Smooth muscle cell (in vitro differentiated cells): ENCODE measurements at regions not wholly inside any gene's neighbourhood (a gene's known extent, or its start where the extent isn't known, plus 50 kb on each side); places are given as distances from the start of the nearest gene placed in this dataset.

Experiments
- DNase-seq: peaks from one replicate; lab custom pipeline; 2025; ENCODE audit not compliant: unreplicated experiment; lab: John Stamatoyannopoulos, UW
- H2AFZ ChIP-seq: fragments of 200-600 bp; sonication (generic); 2 replicates; pipeline ENCODE4 v1.6.0; 2016; ENCODE audit warnings: antibody characterized with exemption, low read depth, mild to moderate bottlenecking
- H3F3A ChIP-seq: fragments of 200-600 bp; sonication (generic); 2 replicates; pipeline ENCODE4 v1.6.0; 2017; ENCODE audit warnings: antibody characterized with exemption, low read depth
- H3K27ac ChIP-seq: fragments of 200-600 bp; sonication (generic); 2 replicates; pipeline ENCODE4 v1.5.1; 2016; ENCODE audit warnings: low read depth, mild to moderate bottlenecking
- H3K27me3 ChIP-seq: fragments of 200-600 bp; sonication (generic); 2 replicates; pipeline ENCODE4 v1.6.1; 2016; ENCODE audit warnings: low read depth, mild to moderate bottlenecking
- H3K36me3 ChIP-seq: fragments of 200-600 bp; sonication (generic); 2 replicates; pipeline ENCODE4 v1.5.1; 2016; ENCODE audit warnings: low read depth
- H3K4me1 ChIP-seq: fragments of 200-600 bp; sonication (generic); 2 replicates; pipeline ENCODE4 v1.5.1; 2016; ENCODE audit warnings: low read depth
- H3K4me2 ChIP-seq: fragments of 200-600 bp; sonication (generic); 2 replicates; pipeline ENCODE4 v1.6.0; 2016; ENCODE audit warnings: mild to moderate bottlenecking
- H3K4me3 ChIP-seq: fragments of 200-600 bp; sonication (generic); 2 replicates; pipeline ENCODE4 v1.5.1; 2016; ENCODE audit warnings: mild to moderate bottlenecking
- H3K79me2 ChIP-seq: fragments of 200-600 bp; sonication (generic); 2 replicates; pipeline ENCODE4 v1.6.0; 2016; ENCODE audit warnings: low read depth, mild to moderate bottlenecking
- H3K9ac ChIP-seq: fragments of 200-600 bp; sonication (generic); 2 replicates; pipeline ENCODE4 v1.6.0; 2016; ENCODE audit warnings: low read depth
- H3K9me3 ChIP-seq: fragments of 200-600 bp; sonication (generic); replicated peaks from 2 replicates; pipeline ENCODE4 v1.5.1; 2016; ENCODE audit warnings: low read depth
- H4K20me1 ChIP-seq: fragments of 200-600 bp; sonication (generic); 2 replicates; pipeline ENCODE4 v1.6.0; 2016; ENCODE audit warnings: low read depth
- CTCF ChIP-seq: fragments of 200-600 bp; sonication (generic); IDR thresholded peaks from 2 replicates; pipeline ENCODE4 v1.5.1; 2017; ENCODE audit warnings: borderline replicate concordance, mild to moderate bottlenecking, antibody characterized with exemption; ENCODE audit not compliant: insufficient read depth, poor library complexity, severe bottlenecking
- WGBS: methylation state at CpG from one replicate; pipeline ENCODE4 v1.1.7; 2016; ENCODE audit warnings: low lambda C conversion rate; 5-methylcytosine and 5-hydroxymethylcytosine counted together

- H3K27me3 ChIP-seq: no peaks in the 10 kb centered on the region
- peak overlapping the region; percentile 68 for H2AFZ ChIP-seq
- H4K20me1 ChIP-seq: no peaks in the 10 kb centered on the region
- no peaks in the 10 kb centered on the region for H3F3A ChIP-seq
- H3K27ac ChIP-seq: no peak overlapping the region
- H3K4me3 ChIP-seq: no peak overlapping the region
- TF ChIP-seq CTCF: peak; percentile 75
- H3K4me1 ChIP-seq: no peaks in the 10 kb centered on the region
- no peak overlapping the region for H3K4me2 ChIP-seq
- DNase-seq: no peak
- no peaks in the 10 kb centered on the region for H3K79me2 ChIP-seq
- H3K9ac ChIP-seq: no peak overlapping the region
- H3K9me3 ChIP-seq: no peaks in the 10 kb centered on the region
- H3K36me3 ChIP-seq: no peaks in the 10 kb centered on the region
- 45% methylated on average over 2 of the region's 2 CpGs for WGBS
These were observed 176.7 kb upstream of the SEL1L start for GRCh38 chr14:81710232-81710845.

- Histone ChIP-seq H2AFZ (no peak overlapping the region), H3K79me2 (no peaks in the 10 kb centered on the region), H3K9me3 (no peaks in the 10 kb centered on the region), H3K4me3 (no peak overlapping the region), H3K27me3 (no peaks in the 10 kb centered on the region), H3K4me1 (no peaks in the 10 kb centered on the region), H3F3A (no peaks in the 10 kb centered on the region), H3K36me3 (no peaks in the 10 kb centered on the region), H3K4me2 (no peak overlapping the region), H4K20me1 (no peaks in the 10 kb centered on the region), H3K27ac (no peak overlapping the region), H3K9ac (no peak overlapping the region)
- TF ChIP-seq CTCF: no peak
- no peak for DNase-seq
- WGBS: 33% methylated on average over 1 of the region's 1 CpG
These were observed 182.1 kb upstream of the SEL1L start for GRCh38 chr14:81715731-81716130.

DNA sequence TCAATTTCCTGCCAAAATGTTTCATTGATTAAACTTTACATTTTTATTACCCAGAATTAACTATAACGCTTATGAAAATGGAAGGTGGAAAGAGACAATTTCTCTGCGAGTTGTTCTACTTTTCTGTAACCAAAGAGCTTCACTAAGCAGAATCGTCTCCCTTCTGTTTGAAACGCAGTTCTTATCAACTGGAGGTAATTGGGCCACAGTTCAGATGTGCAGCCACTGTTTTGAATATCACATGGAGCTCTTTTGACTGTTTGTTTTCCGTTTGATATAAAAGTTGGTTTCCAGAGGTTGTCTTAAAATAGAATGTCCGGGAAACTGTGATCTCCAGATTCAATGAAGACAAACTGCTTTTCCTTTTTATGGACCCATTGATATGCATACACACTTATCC is 183.3 kb upstream of the SEL1L start:
- WGBS: 90% methylated on average over 6 of the region's 6 CpGs
- H3K27me3 ChIP-seq: no peaks in the 10 kb centered on the region
- no peak overlapping the region for H3K27ac ChIP-seq
- H2AFZ ChIP-seq: no peak overlapping the region
- H3F3A ChIP-seq: no peaks in the 10 kb centered on the region
- no peaks in the 10 kb centered on the region for H3K79me2 ChIP-seq
- no peak for DNase-seq
- TF ChIP-seq CTCF: no peak
- H3K4me2 ChIP-seq: no peak overlapping the region
- H3K36me3 ChIP-seq: no peaks in the 10 kb centered on the region
- H4K20me1 ChIP-seq: no peaks in the 10 kb centered on the region
- no peaks in the 10 kb centered on the region for H3K4me1 ChIP-seq
- no peak overlapping the region for H3K4me3 ChIP-seq
- no peaks in the 10 kb centered on the region for H3K9me3 ChIP-seq
- no peak overlapping the region for H3K9ac ChIP-seq

DNA sequence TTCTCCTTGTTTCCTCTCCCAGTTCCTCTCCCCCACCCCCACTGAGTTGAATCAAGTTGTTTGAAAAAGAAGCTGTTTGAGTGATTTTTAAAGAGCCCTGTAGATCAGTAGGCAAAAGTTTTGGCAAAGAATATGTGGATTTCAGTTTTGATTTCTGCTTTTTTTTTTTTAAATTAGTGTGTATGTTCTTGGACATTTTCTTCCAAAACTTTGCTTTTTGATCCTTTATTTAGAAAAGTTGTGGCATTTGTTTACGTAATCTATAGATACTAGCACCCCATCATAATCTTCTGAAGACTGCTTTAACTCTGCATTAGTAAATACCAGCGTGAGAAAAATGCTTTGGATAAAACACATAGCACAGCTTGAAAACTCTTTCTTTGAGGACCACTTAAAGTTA is 190.3 kb upstream of the SEL1L start:
- no peak for DNase-seq
- Histone ChIP-seq H4K20me1 (no peaks in the 10 kb centered on the region), H3F3A (peaks cover 16% of the 10 kb centered on the region), H3K4me2 (peak overlapping the region; percentile 5), H2AFZ (no peak overlapping the region), H3K27me3 (no peaks in the 10 kb centered on the region), H3K9ac (no peak overlapping the region), H3K4me1 (peaks cover 18% of the 10 kb centered on the region), H3K4me3 (no peak overlapping the region), H3K79me2 (no peaks in the 10 kb centered on the region), H3K27ac (no peak overlapping the region), H3K9me3 (no peaks in the 10 kb centered on the region), H3K36me3 (no peaks in the 10 kb centered on the region)
- WGBS: 50% methylated on average over 2 of the region's 2 CpGs
- no peak for TF ChIP-seq CTCF
